H1 (cell line): ENCODE measurements at regions not wholly inside any gene's neighbourhood (a gene's known extent, or its start where the extent isn't known, plus 50 kb on each side); places are given as distances from the start of the nearest gene placed in this dataset.

Experiments
- CTCF ChIA-PET: fragments of 300-600 bp; sonication (Branson Sonifier 250); formaldehyde crosslinking; loops from one replicate; lab custom pipeline; 2021; ENCODE audit not compliant: partially characterized antibody; lab: Charles Lee
- POLR2A ChIA-PET: fragments of 300-600 bp; sonication (Branson Sonifier 250); formaldehyde crosslinking; loops from one replicate; lab custom pipeline; 2021; ENCODE audit warnings: inconsistent platforms; ENCODE audit not compliant: partially characterized antibody; lab: Charles Lee
- DNase-seq, 2 experiments: peaks; one replicate each; pipeline versions ENCODE4 v3.0.0 to v3.0.0-alpha.2; 2010 to 2022; ENCODE audit warnings: low spot score in 2 of 2, low read depth in 1 of 2, mixed read lengths in 1 of 2
- FAIRE-seq: peaks from 2 replicates; lab custom pipeline; 2011; peaks lifted over from hg19 to GRCh38; lab: Jason Lieb, UNC
- H2AFZ ChIP-seq: 2 replicates; pipeline ENCODE4 v1.8.1; 2012; ENCODE audit warnings: low read length, inconsistent platforms
- H2AK5ac ChIP-seq: 2 replicates; pipeline ENCODE4 v1.6.1; 2013; ENCODE audit warnings: low read depth, low read length
- H2BK120ac ChIP-seq: replicated peaks from 2 replicates; pipeline ENCODE3; 2013; ENCODE audit warnings: low read depth, low read length, inconsistent platforms
- H2BK12ac ChIP-seq: 2 replicates; pipeline ENCODE4 v1.6.1; 2013; ENCODE audit warnings: low read depth, low read length
- H2BK15ac ChIP-seq: 2 replicates; pipeline ENCODE4 v1.6.1; 2013; ENCODE audit warnings: low read length
- H2BK20ac ChIP-seq: 2 replicates; pipeline ENCODE4 v1.6.1; 2013; ENCODE audit warnings: low read length
- H2BK5ac ChIP-seq: 2 replicates; pipeline ENCODE4 v1.6.1; 2013; ENCODE audit warnings: low read depth, low read length
- H3K14ac ChIP-seq: 2 replicates; pipeline ENCODE4 v1.6.1; 2013; ENCODE audit warnings: inconsistent platforms; ENCODE audit not compliant: insufficient read length
- H3K18ac ChIP-seq: 2 replicates; pipeline ENCODE4 v1.6.1; 2013; ENCODE audit warnings: low read length; ENCODE audit errors: extremely low read depth
- H3K23ac ChIP-seq: 2 replicates; pipeline ENCODE4 v1.6.1; 2013; ENCODE audit warnings: inconsistent platforms; ENCODE audit not compliant: insufficient read length
- H3K23me2 ChIP-seq: 2 replicates; pipeline ENCODE4 v1.6.1; 2013; ENCODE audit warnings: low read depth, low read length
- H3K27ac ChIP-seq: 2 replicates; pipeline ENCODE4 v1.6.1; 2011; ENCODE audit warnings: low read depth, low read length, inconsistent platforms
- H3K27me3 ChIP-seq, 4 experiments: replicated peaks in 1 of 4; 1 replicate in 1 of 4; 2 replicates in 3 of 4; pipeline versions ENCODE4 v1.6.1 to v1.8.1; 2011 to 2013; ENCODE audit warnings: low read length in 3 of 4, mild to moderate bottlenecking in 3 of 4, inconsistent platforms in 2 of 4, mixed read lengths in 2 of 4, moderate library complexity in 1 of 4; ENCODE audit not compliant: control insufficient read depth in 3 of 4, insufficient read depth in 3 of 4; ENCODE audit errors: extremely low read depth in 1 of 4
- H3K36me3 ChIP-seq, 4 experiments: 2 replicates each; pipeline versions ENCODE4 v1.6.1 to v1.8.1; 2011 to 2013; ENCODE audit warnings: mild to moderate bottlenecking in 4 of 4, low read length in 3 of 4, moderate library complexity in 2 of 4, control low read depth in 1 of 4, inconsistent platforms in 1 of 4; ENCODE audit not compliant: insufficient read depth in 4 of 4, control insufficient read depth in 2 of 4
- H3K4ac ChIP-seq: replicated peaks from 2 replicates; pipeline ENCODE3; 2013; ENCODE audit warnings: low read length, low read depth, mixed read lengths, inconsistent platforms; ENCODE audit not compliant: insufficient read length
- H3K4me1 ChIP-seq, 4 experiments: replicated peaks in 1 of 4; 1 replicate in 1 of 4; 2 replicates in 3 of 4; pipeline versions ENCODE4 v1.6.1 to v1.8.1; 2011 to 2013; ENCODE audit warnings: low read length in 3 of 4, inconsistent platforms in 2 of 4, mixed read lengths in 1 of 4; ENCODE audit not compliant: insufficient read depth in 4 of 4, control insufficient read depth in 3 of 4
- H3K4me2 ChIP-seq, 2 experiments: 2 replicates each; pipeline versions ENCODE4 v1.6.1 to v1.8.1; 2011 to 2013; ENCODE audit warnings: low read depth in 2 of 2, low read length in 2 of 2, control low read depth in 1 of 2, inconsistent platforms in 1 of 2, mild to moderate bottlenecking in 1 of 2; ENCODE audit not compliant: insufficient read depth in 1 of 2
- H3K4me3 ChIP-seq, 4 experiments: fragments of 200-600, 300-600 bp in 1 of 4; sonication (generic), shearing (Covaris generic), sonication (Bioruptor Twin) in 1 of 4; 2 replicates each; pipeline versions ENCODE4 v1.5.1 to v1.8.1; 2011 to 2016; ENCODE audit warnings: low read length in 4 of 4, low read depth in 3 of 4, control low read depth in 2 of 4, inconsistent platforms in 2 of 4, mild to moderate bottlenecking in 2 of 4, mixed read lengths in 1 of 4, moderate library complexity in 1 of 4; ENCODE audit not compliant: insufficient read depth in 2 of 4; ENCODE audit errors: extremely low read depth in 1 of 4
- H3K56ac ChIP-seq: replicated peaks from 2 replicates; pipeline ENCODE3; 2013; ENCODE audit warnings: low read depth, mild to moderate bottlenecking, mixed read lengths, low read length, inconsistent platforms; ENCODE audit not compliant: insufficient read length
- H3K79me1 ChIP-seq: 2 replicates; pipeline ENCODE4 v1.6.1; 2013; ENCODE audit warnings: low read depth, low read length, control low read depth
- H3K79me2 ChIP-seq, 2 experiments: 2 replicates each; pipeline versions ENCODE4 v1.6.1 to v1.8.1; 2012 to 2013; ENCODE audit warnings: low read length in 2 of 2, mild to moderate bottlenecking in 2 of 2, inconsistent platforms in 1 of 2; ENCODE audit not compliant: insufficient read depth in 2 of 2, control insufficient read depth in 1 of 2
- H3K9ac ChIP-seq, 4 experiments: replicated peaks in 1 of 4; 1 replicate in 1 of 4; 2 replicates in 3 of 4; pipeline versions ENCODE4 v1.6.1 to v1.8.1; 2011 to 2013; ENCODE audit warnings: low read depth in 3 of 4, low read length in 3 of 4, control low read depth in 2 of 4, mild to moderate bottlenecking in 2 of 4, moderate library complexity in 2 of 4, inconsistent platforms in 1 of 4; ENCODE audit errors: extremely low read depth in 1 of 4
- H3K9me3 ChIP-seq, 2 experiments: 2 replicates each; pipeline versions ENCODE4 v1.6.1 to v1.8.1; 2012 to 2013; ENCODE audit warnings: mild to moderate bottlenecking in 2 of 2, moderate library complexity in 2 of 2, control low read depth in 1 of 2, inconsistent platforms in 1 of 2, low read depth in 1 of 2, low read length in 1 of 2, mixed read lengths in 1 of 2; ENCODE audit not compliant: insufficient read depth in 2 of 2
- H4K20me1 ChIP-seq, 2 experiments: replicated peaks in 1 of 2; 2 replicates each; pipeline versions ENCODE3 to v1.8.1; 2011 to 2013; ENCODE audit warnings: inconsistent platforms in 2 of 2, low read length in 2 of 2, mild to moderate bottlenecking in 1 of 2; ENCODE audit not compliant: insufficient read depth in 2 of 2, control insufficient read depth in 1 of 2
- H4K5ac ChIP-seq: 2 replicates; pipeline ENCODE4 v1.6.1; 2013; ENCODE audit warnings: low read length, low read depth, mixed read lengths, inconsistent platforms; ENCODE audit not compliant: insufficient read length
- H4K8ac ChIP-seq: 2 replicates; pipeline ENCODE4 v1.8.0; 2013; ENCODE audit warnings: mild to moderate bottlenecking, moderate library complexity, low read length, inconsistent platforms; ENCODE audit not compliant: insufficient read depth; ENCODE audit errors: extremely low read depth
- H4K91ac ChIP-seq: replicated peaks from 2 replicates; pipeline ENCODE3; 2013; ENCODE audit warnings: low read length, mixed read lengths, inconsistent platforms; ENCODE audit not compliant: insufficient read length
- BCL11A ChIP-seq, 2 experiments: IDR thresholded peaks; one replicate each; pipeline ENCODE4 v1.6.1; 2011; ENCODE audit warnings: low read depth in 2 of 2, low read length in 2 of 2, mild to moderate bottlenecking in 2 of 2
- EGR1 ChIP-seq: IDR thresholded peaks from 2 replicates; pipeline ENCODE4 v1.6.1; 2011; ENCODE audit warnings: low read depth, low read length, borderline replicate concordance
- JUND ChIP-seq: IDR thresholded peaks from 2 replicates; pipeline ENCODE4 v1.6.1; 2011; ENCODE audit warnings: mild to moderate bottlenecking, improper control_type of control experiment, low read length
- KDM1A ChIP-seq: fragments of 200-600, 300-600 bp; sonication (generic); IDR thresholded peaks from 2 replicates; pipeline ENCODE4 v1.7.1; 2016; ENCODE audit warnings: mild to moderate bottlenecking, low read length, borderline replicate concordance
- NANOG ChIP-seq: IDR thresholded peaks from 2 replicates; pipeline ENCODE4 v1.6.1; 2011; ENCODE audit warnings: low read length, low read depth, mild to moderate bottlenecking, inconsistent platforms; ENCODE audit not compliant: insufficient read depth, poor library complexity, severe bottlenecking
- PHF8 ChIP-seq: fragments of 200-600 bp; sonication (generic); conservative IDR thresholded peaks from 2 replicates; pipeline ENCODE4 v1.7.1; 2012; ENCODE audit warnings: low read depth, mild to moderate bottlenecking, inconsistent platforms, low read length, moderate library complexity
- POLR2A ChIP-seq, 2 experiments: IDR thresholded peaks; 1 replicate in 1 of 2; 2 replicates in 1 of 2; pipeline ENCODE4 v1.6.1; 2011; ENCODE audit warnings: low read depth in 2 of 2, low read length in 2 of 2, mild to moderate bottlenecking in 2 of 2; ENCODE audit errors: control extremely low read depth in 1 of 2
- RBBP5 ChIP-seq: IDR thresholded peaks from 2 replicates; pipeline ENCODE4 v1.7.1; 2012; ENCODE audit warnings: low read depth, mild to moderate bottlenecking, inconsistent platforms, low read length, moderate library complexity, borderline replicate concordance
- RFX5 ChIP-seq: IDR thresholded peaks from 2 replicates; pipeline ENCODE4 v1.6.1; 2011; ENCODE audit warnings: low read depth, low read length, improper control_type of control experiment, borderline replicate concordance
- SP2 ChIP-seq: IDR thresholded peaks from 2 replicates; pipeline ENCODE4 v1.6.1; 2012; ENCODE audit warnings: mild to moderate bottlenecking, low read length, inconsistent platforms
- SP4 ChIP-seq: IDR thresholded peaks from 2 replicates; pipeline ENCODE4 v1.6.1; 2012; ENCODE audit warnings: low read length, inconsistent platforms
- TAF1 ChIP-seq: IDR thresholded peaks from 2 replicates; pipeline ENCODE4 v1.6.1; 2011; ENCODE audit warnings: mild to moderate bottlenecking, low read depth, low read length
- TBP ChIP-seq: IDR thresholded peaks from 2 replicates; pipeline ENCODE4 v1.6.1; 2011; ENCODE audit warnings: low read depth, low read length, improper control_type of control experiment
- TEAD4 ChIP-seq: IDR thresholded peaks from 2 replicates; pipeline ENCODE4 v1.6.1; 2012; ENCODE audit warnings: low read depth, low read length, inconsistent platforms, mixed read lengths
- WGBS, 2 experiments: shearing (Covaris generic) in 1 of 2; methylation state at CpG; one replicate each; pipeline versions ENCODE4 v1.1.6 to v1.1.7; 2013 to 2015; ENCODE audit warnings: low lambda C conversion rate in 2 of 2, mixed read lengths in 2 of 2, inconsistent platforms in 1 of 2, low coverage in 1 of 2, missing lambda C conversion rate in 1 of 2; ENCODE audit not compliant: insufficient replicate concordance in 2 of 2, insufficient coverage in 1 of 2, insufficient read length in 1 of 2; ENCODE audit errors: extremely low coverage in 1 of 2, missing lambda C conversion rate in 1 of 2; 5-methylcytosine and 5-hydroxymethylcytosine counted together
- TF ChIP-seq, protein P1 (sequence below): IDR thresholded peaks from 2 replicates; pipeline ENCODE4 v1.6.1; 2011; ENCODE audit warnings: low read length, improper control_type of control experiment

GRCh38 chr22:47565607-47566006, 803.2 kb downstream of the TBC1D22A start:
- H3K4ac ChIP-seq: no peak overlapping the region
- H3K4me1 ChIP-seq: no peaks in the 10 kb centered on the region
- no peak overlapping the region for H2AK5ac ChIP-seq
- H4K91ac ChIP-seq: no peak overlapping the region
- H3K4me2 ChIP-seq: no peak overlapping the region
- DNase-seq (no peak), FAIRE-seq (no peak)
- no peak overlapping the region for H3K23ac ChIP-seq
- no peaks in the 10 kb centered on the region for H3K27me3 ChIP-seq
- no peak overlapping the region for H3K18ac ChIP-seq
- H3K9me3 ChIP-seq: peaks cover 78 to 95% of the 10 kb centered on the region in 2 experiments
- H4K20me1 ChIP-seq: no peaks in the 10 kb centered on the region
- no peaks in the 10 kb centered on the region for H3K79me1 ChIP-seq
- CTCF ChIA-PET: no interaction called here
- whole genome bisulfite sequencing, 2 experiments: 89% methylated on average over 4 of the region's 4 CpGs; no CpG with 5 or more reads in 1 of the 2 experiments
- H4K5ac ChIP-seq: no peak overlapping the region
- no peak overlapping the region for H3K56ac ChIP-seq
- H3K36me3 ChIP-seq: no peaks in the 10 kb centered on the region
- no peaks in the 10 kb centered on the region for H3K23me2 ChIP-seq
- no peak overlapping the region for H2BK12ac ChIP-seq
- H3K9ac ChIP-seq: no peak overlapping the region
- no peak overlapping the region for H2BK5ac ChIP-seq
- H4K8ac ChIP-seq: no peak overlapping the region
- H3K27ac ChIP-seq: no peak overlapping the region
- H2BK120ac ChIP-seq: no peak overlapping the region
- no peak overlapping the region for H2BK20ac ChIP-seq
- no peak overlapping the region for H3K4me3 ChIP-seq
- H3K79me2 ChIP-seq: no peaks in the 10 kb centered on the region
- H2BK15ac ChIP-seq: no peak overlapping the region
- H3K14ac ChIP-seq: no peak overlapping the region
- POLR2A ChIA-PET: no interaction called here
- H2AFZ ChIP-seq: no peak overlapping the region
- TF ChIP-seq NANOG (no peak), BCL11A (IDR thresholded peaks at IDR 0.05; ENCODE audit: low read depth in 2 of 2, low read length in 2 of 2) (no peak), POLR2A (IDR thresholded peaks at IDR 0.05; ENCODE audit: control extremely low read depth in 1 of 2, low read depth in 2 of 2, low read length in 2 of 2) (no peak), KDM1A (no peak), RFX5 (no peak), PHF8 (no peak), RBBP5 (no peak), TBP (no peak), SP4 (no peak), TEAD4 (no peak), TAF1 (no peak), EGR1 (no peak), SP2 (no peak), JUND (no peak)
- TF ChIP-seq, protein P1, sequence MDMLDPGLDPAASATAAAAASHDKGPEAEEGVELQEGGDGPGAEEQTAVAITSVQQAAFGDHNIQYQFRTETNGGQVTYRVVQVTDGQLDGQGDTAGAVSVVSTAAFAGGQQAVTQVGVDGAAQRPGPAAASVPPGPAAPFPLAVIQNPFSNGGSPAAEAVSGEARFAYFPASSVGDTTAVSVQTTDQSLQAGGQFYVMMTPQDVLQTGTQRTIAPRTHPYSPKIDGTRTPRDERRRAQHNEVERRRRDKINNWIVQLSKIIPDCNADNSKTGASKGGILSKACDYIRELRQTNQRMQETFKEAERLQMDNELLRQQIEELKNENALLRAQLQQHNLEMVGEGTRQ: no peak
